CD4-positive, alpha-beta T cell treated with Interferon alpha-2 for 1 hour (primary cell): ENCODE measurements at regions not wholly inside any gene's neighbourhood (a gene's known extent, or its start where the extent isn't known, plus 50 kb on each side); places are given as distances from the start of the nearest gene placed in this dataset.

Source experiments
- DNase-seq, 2 donors: peaks; one replicate each; pipeline ENCODE4 v3.0.0-alpha.2; 2020 to 2022

GRCh38 chr7:20267482-20267881 lies 50.3 kb upstream of the MACC1 start:
- DNase-seq, result peak in 1 of 2 donors; percentile 1

GRCh38 chr7:20268824-20269223 lies 51.6 kb upstream of the MACC1 start:
- no peak for DNase-seq

GRCh38 chr7:20269726-20270125 lies 52.5 kb upstream of the MACC1 start:
- no peak for DNase-seq

GRCh38 chr7:20270371-20270770 lies 53.2 kb upstream of the MACC1 start:
- DNase-seq, result no peak

- DNase-seq, result no peak
Observed at GRCh38 chr7:20270867-20271266, 53.7 kb upstream of the MACC1 start.

GRCh38 chr7:20275637-20276036 lies 55.1 kb upstream of the ITGB8 start:
- no peak for DNase-seq

- DNase-seq, result no peak
Observed at GRCh38 chr7:20276705-20277472, 53.8 kb upstream of the ITGB8 start.

- no peak for DNase-seq
Observed at GRCh38 chr7:20279979-20280378, 50.7 kb upstream of the ITGB8 start.

GRCh38 chr7:20280475-20281351 lies 50.0 kb upstream of the ITGB8 start:
- no peak for DNase-seq
